ENCODE measurements at regions not wholly inside any gene's neighbourhood (a gene's known extent, or its start where the extent isn't known, plus 50 kb on each side); places are given as distances from the start of the nearest gene placed in this dataset.
"Not testable (repeated sequence)": the region's sequence is repeated elsewhere in the genome, so short reads cannot be mapped to it uniquely, and the experiment has no call there.

DNA sequence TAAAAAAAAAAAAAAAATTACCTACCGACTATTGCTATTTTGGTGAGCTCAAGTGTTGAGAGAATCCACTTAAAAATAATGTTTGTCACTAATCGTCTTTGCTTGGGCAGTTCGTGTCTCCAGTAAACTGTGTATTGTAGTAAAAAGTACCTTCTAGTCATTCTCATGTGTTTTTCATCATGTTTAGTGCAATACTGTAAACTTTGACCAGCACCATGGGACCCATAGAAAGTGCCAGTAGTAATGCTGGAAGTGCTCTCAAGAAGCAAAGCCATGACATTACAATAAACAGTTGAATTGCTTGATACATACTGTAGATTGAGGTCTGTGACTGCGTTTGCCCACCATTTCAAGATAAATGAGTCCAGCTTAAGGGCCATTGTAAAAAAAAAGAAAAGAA is 395.2 kb downstream of the BCKDHB start:
- Histone ChIP-seq H3K9me3 (no peaks in the 10 kb centered on the region), H3K4me1 (no peaks in the 10 kb centered on the region), H3K4me3 (ENCODE audit: low read depth, low read length) (no peak overlapping the region), H3K36me3 (no peaks in the 10 kb centered on the region), H3K27me3 (no peaks in the 10 kb centered on the region)
- no peak for TF ChIP-seq CTCF (IDR thresholded peaks at IDR 0.05; ENCODE audit: low read depth, low read length)
- no peak for DNase-seq

DNA sequence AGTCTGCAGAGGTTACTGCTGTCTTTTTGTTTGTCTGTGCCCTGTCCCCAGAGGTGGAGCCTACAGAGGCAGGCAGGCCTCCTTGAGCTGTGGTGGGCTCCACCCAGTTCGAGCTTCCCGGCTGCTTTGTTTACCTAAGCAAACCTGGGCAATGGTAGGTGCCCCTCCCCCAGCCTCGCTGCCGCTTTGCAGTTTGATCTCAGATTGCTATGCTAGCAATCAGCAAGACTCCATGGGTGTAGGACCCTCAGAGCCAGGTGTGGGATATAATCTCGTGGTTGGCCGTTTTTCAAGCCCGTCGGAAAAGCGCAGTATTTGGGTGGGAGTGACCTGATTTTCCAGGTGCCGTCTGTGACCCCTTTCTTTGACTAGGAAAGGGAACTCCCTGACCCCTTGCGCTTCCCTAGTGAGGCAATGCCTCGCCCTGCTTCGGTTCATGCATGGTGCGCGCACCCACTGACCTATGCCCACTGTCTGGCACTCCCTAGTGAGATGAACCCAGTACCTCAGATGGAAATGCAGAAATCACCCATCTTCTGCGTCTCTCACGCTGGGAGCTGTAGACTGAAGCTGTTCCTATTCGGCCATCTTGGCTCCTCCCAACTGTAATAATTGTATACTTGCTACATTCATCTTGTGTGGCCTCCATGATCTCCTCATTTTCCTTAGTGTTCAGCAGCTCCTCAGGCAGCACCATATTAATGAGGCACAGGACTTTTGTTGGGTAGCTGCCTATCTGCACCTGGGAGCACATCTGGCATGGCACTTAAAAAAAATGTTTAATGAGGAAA is 391.4 kb downstream of the BCKDHB start:
- H3K4me1 ChIP-seq; H3K4me3 ChIP-seq (ENCODE audit: low read depth, low read length); H3K27me3 ChIP-seq; H3K36me3 ChIP-seq; DNase-seq; H3K9me3 ChIP-seq: not testable (repeated sequence)

GRCh38 chr6:80489911-80490635 is 383.6 kb downstream of the BCKDHB start:
- DNase-seq: no peak
- H3K4me1 ChIP-seq: no peaks in the 10 kb centered on the region
- no peaks in the 10 kb centered on the region for H3K9me3 ChIP-seq
- no peaks in the 10 kb centered on the region for H3K36me3 ChIP-seq
- H3K4me3 ChIP-seq (ENCODE audit: low read depth, low read length): no peak overlapping the region
- TF ChIP-seq CTCF (IDR thresholded peaks at IDR 0.05; ENCODE audit: low read depth, low read length): no peak
- H3K27me3 ChIP-seq: no peaks in the 10 kb centered on the region

DNA sequence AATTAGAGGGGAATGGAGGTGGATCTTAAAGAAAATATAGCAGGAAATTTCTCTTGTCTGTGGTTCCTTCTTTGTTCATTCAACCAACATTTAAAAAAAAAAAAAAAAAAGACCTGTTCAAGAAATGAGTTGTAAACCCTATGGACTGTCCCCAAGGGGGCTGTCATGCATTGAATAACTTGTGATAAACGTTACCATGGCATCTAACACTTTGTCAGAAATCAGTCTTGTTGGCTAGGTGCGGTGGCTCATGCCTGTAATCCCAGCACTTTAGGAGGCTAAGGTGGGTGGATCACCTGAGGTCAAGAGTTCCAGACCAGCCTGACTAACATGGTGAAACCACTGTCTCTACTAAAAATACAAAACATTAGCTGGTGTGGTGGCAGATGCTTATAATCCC is 381.7 kb downstream of the BCKDHB start:
- Histone ChIP-seq H3K9me3 (no peaks in the 10 kb centered on the region), H3K36me3 (no peaks in the 10 kb centered on the region), H3K4me1 (no peaks in the 10 kb centered on the region), H3K27me3 (no peaks in the 10 kb centered on the region), H3K4me3 (ENCODE audit: low read depth, low read length) (no peak overlapping the region)
- no peak for TF ChIP-seq CTCF (IDR thresholded peaks at IDR 0.05; ENCODE audit: low read depth, low read length)
- DNase-seq: no peak

DNA sequence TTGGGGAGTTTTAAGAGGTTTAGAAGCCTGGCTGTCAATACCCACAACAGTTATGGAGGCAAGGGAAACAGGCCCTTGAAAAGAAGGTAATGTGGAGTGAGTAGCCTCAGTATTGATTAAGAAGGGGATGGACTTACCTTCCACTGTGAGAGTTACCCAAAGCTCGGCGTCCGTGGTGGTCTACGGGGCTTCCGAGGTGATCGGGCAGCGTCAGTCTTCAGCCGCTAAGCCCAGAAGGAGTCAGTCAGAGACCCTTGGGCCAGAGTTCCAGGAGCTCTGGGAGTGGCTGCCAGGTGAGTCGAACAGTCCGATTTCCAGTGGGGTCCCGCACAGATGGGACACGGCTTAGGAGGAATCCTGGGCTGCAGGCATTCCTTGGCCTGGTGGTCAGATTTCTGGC is 379.0 kb downstream of the BCKDHB start:
- not testable (repeated sequence) for H3K4me3 ChIP-seq (ENCODE audit: low read depth, low read length); H3K27me3 ChIP-seq; H3K36me3 ChIP-seq; DNase-seq; H3K9me3 ChIP-seq; H3K4me1 ChIP-seq

- no peaks in the 10 kb centered on the region for H3K36me3 ChIP-seq
- H3K27me3 ChIP-seq: no peaks in the 10 kb centered on the region
- DNase-seq: no peak
- H3K4me1 ChIP-seq: no peaks in the 10 kb centered on the region
- H3K9me3 ChIP-seq: no peaks in the 10 kb centered on the region
- no peak for TF ChIP-seq CTCF (IDR thresholded peaks at IDR 0.05; ENCODE audit: low read depth, low read length)
- H3K4me3 ChIP-seq (ENCODE audit: low read depth, low read length): no peak overlapping the region
Observed at GRCh38 chr6:80482056-80482455, 375.6 kb downstream of the BCKDHB start.

DNA sequence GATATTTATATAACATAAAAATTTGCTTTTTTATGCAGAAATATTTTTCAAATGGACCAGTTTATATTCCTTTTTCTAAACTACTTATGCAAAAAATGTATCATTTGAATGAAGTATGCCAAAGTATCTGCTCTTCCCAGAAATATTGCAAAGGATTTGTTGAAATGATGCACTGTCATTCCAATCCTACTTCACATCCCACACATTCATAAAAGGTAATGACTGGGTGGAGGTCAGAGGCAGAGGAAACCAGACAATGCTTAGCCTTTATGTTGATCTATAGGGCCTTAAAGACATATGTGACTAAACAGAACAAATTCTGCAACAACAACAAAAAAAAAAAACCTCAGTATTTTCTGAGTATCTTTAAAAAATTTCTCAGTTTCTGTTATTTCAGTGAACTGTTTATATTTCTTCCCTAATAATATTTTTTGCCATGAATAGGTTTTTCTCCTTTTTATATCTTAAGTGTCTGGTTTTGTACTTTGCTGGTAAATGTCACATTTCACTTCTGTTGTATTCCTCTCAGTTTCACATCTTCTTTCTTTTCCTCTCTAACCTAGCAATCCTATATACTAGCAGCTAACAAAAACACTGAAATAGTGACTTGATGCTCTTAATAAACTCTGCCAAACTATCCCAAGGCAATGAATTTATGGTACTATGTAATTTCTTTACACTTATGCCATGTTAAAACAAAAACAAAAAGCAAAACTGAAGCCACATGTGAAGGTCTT is 374.1 kb downstream of the BCKDHB start:
- H3K4me1 ChIP-seq: no peaks in the 10 kb centered on the region
- H3K4me3 ChIP-seq (ENCODE audit: low read depth, low read length): no peak overlapping the region
- H3K36me3 ChIP-seq: no peaks in the 10 kb centered on the region
- H3K9me3 ChIP-seq: no peaks in the 10 kb centered on the region
- TF ChIP-seq CTCF (IDR thresholded peaks at IDR 0.05; ENCODE audit: low read depth, low read length): no peak
- no peaks in the 10 kb centered on the region for H3K27me3 ChIP-seq
- no peak for DNase-seq
